ENCODE measurements at regions not wholly inside any gene's neighbourhood (a gene's known extent, or its start where the extent isn't known, plus 50 kb on each side); places are given as distances from the start of the nearest gene placed in this dataset.

- H3K9me3 ChIP-seq = no peaks in the 10 kb centered on the region
- no peak for DNase-seq
- peaks cover 2% of the 10 kb centered on the region; the same call in 1 of the 2 replicates for H3K4me1 ChIP-seq
- no peak overlapping the region for H3K4me3 ChIP-seq (ENCODE audit: low read depth, low read length)
- H3K36me3 ChIP-seq = no peaks in the 10 kb centered on the region
- no peaks in the 10 kb centered on the region for H3K27me3 ChIP-seq
- no peak for TF ChIP-seq CTCF (IDR thresholded peaks at IDR 0.05; ENCODE audit: low read depth, low read length)
Observed at GRCh38 chr3:177746337-177746933, 549.2 kb upstream of the TBL1XR1 start.

DNA sequence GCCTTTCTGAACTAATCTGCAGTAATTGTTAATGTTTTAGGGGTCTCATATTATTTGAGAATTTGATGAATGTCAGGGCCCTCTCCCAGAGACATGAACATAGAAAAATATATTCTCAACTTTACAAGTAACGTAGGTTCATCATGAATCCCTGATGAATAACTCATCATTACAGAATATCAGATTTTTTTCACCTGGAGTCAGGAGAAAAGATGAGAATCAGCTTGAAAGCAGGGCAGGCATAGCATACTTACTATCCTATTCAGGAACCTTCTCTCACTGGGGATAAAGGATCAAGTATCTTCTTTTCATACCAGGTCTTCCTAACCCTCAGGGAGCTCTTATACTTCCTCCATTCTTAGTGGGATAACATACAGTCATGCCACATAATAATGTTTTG is 552.6 kb upstream of the TBL1XR1 start:
- no peaks in the 10 kb centered on the region for H3K36me3 ChIP-seq
- no peaks in the 10 kb centered on the region for H3K27me3 ChIP-seq
- DNase-seq = no peak
- peaks cover 26% of the 10 kb centered on the region for H3K4me1 ChIP-seq
- no peak overlapping the region for H3K4me3 ChIP-seq (ENCODE audit: low read depth, low read length)
- 0 out of 2 replicates have a peak, but pooled peaks cover 3% of the 10 kb centered on the region for H3K9me3 ChIP-seq
- no peak for TF ChIP-seq CTCF (IDR thresholded peaks at IDR 0.05; ENCODE audit: low read depth, low read length)

DNA sequence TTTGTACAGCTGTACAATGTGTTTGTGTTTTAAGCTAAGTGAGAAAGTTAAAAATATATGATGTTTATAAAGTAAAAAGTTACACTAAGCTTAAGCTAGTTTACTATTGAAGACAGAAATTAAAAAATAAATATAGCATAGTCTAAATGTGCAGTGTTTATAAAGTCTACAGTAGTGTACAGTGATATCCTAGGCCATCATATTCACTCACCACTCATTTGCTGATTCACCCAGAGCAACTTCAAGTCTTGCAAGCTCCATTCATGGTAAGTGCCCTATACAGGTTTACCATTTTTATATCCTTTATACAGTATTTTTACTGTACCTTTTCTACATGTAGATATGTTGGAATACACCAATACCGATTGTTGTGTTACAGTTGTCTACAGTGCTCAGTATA is 553.2 kb upstream of the TBL1XR1 start:
- no peak for DNase-seq
- no peaks in the 10 kb centered on the region for H3K36me3 ChIP-seq
- no peak overlapping the region for H3K4me3 ChIP-seq (ENCODE audit: low read depth, low read length)
- H3K4me1 ChIP-seq = peaks cover 26% of the 10 kb centered on the region
- no peak for TF ChIP-seq CTCF (IDR thresholded peaks at IDR 0.05; ENCODE audit: low read depth, low read length)
- no peaks in the 10 kb centered on the region for H3K27me3 ChIP-seq
- H3K9me3 ChIP-seq = 0 out of 2 replicates have a peak, but pooled peaks cover 3% of the 10 kb centered on the region

DNA sequence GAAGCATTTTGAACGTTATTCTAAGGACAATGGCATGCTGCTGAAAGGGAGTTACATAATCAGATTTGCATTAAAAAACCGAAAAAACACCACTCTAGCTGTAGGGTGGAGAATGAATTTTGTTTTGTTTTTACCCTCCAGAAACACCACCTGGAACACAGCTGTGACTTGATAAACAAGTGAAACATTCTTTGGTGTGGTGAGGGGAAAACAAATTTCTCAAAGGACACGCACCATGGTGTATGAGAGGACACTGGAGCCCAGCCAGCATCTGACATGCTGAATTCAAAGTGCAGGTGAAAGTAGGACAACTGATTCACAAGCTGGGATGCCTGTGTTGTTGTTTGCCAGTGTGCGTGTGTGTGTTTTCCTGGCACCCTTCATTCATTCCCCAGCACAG is 554.5 kb upstream of the TBL1XR1 start:
- Histone ChIP-seq H3K4me3 (ENCODE audit: low read depth, low read length) (no peak overlapping the region), H3K4me1 (peaks cover 26% of the 10 kb centered on the region), H3K9me3 (0 out of 2 replicates have a peak, but pooled peaks cover 3% of the 10 kb centered on the region), H3K27me3 (no peaks in the 10 kb centered on the region), H3K36me3 (no peaks in the 10 kb centered on the region)
- DNase-seq = no peak
- no peak for TF ChIP-seq CTCF (IDR thresholded peaks at IDR 0.05; ENCODE audit: low read depth, low read length)

DNA sequence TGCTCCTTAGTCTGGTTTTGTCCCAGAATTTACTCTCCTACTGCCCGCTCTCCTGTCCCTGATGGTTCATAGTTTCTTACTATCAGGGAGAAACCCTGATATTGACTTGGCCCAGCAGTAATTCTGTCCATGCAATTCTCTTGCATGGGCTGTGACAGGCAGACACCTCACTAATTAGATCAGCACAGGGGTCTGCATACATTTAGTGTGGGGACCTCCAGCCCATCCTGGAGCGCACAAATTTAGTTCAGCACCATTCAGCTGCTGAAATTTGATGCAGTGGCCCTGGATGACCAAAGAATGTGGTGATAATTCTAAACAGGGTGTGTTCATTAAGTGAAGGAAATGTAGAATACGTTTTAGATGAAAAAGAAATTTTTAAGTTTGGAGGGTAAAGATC is 555.5 kb upstream of the TBL1XR1 start:
- H3K9me3 ChIP-seq = 0 out of 2 replicates have a peak, but pooled peaks cover 3% of the 10 kb centered on the region
- TF ChIP-seq CTCF (IDR thresholded peaks at IDR 0.05; ENCODE audit: low read depth, low read length) = no peak
- peak; percentile 54 for DNase-seq
- H3K36me3 ChIP-seq = no peaks in the 10 kb centered on the region
- H3K4me3 ChIP-seq (ENCODE audit: low read depth, low read length) = peak overlapping the region; percentile 12; the same call in 1 of the 2 replicates
- H3K27me3 ChIP-seq = no peaks in the 10 kb centered on the region
- peaks cover 26% of the 10 kb centered on the region for H3K4me1 ChIP-seq

GRCh38 chr3:177753451-177754155 is 556.3 kb upstream of the TBL1XR1 start:
- H3K4me3 ChIP-seq (ENCODE audit: low read depth, low read length) = 0 out of 2 replicates have a peak overlapping the region, but pooled peaks have one; percentile 9
- peaks cover 26% of the 10 kb centered on the region for H3K4me1 ChIP-seq
- DNase-seq = peak; percentile 78
- no peaks in the 10 kb centered on the region for H3K27me3 ChIP-seq
- H3K9me3 ChIP-seq = 0 out of 2 replicates have a peak, but pooled peaks cover 3% of the 10 kb centered on the region
- no peaks in the 10 kb centered on the region for H3K36me3 ChIP-seq
- TF ChIP-seq CTCF (IDR thresholded peaks at IDR 0.05; ENCODE audit: low read depth, low read length) = no peak

Data from BE2C (cell line).